ENCODE measurements at regions not wholly inside any gene's neighbourhood (a gene's known extent, or its start where the extent isn't known, plus 50 kb on each side); places are given as distances from the start of the nearest gene placed in this dataset.
"Not testable (repeated sequence)": the region's sequence is repeated elsewhere in the genome, so short reads cannot be mapped to it uniquely, and the experiment has no call there.

- DNase-seq (ENCODE audit: extremely low spot score, insufficient read length, low read depth) (no peak), FAIRE-seq (no peak)
These were observed 69.7 kb downstream of the RPS6KA4 start for GRCh38 chr11:64428693-64429092.

GRCh38 chr11:64429970-64430369, 71.0 kb downstream of the RPS6KA4 start:
- FAIRE-seq (no peak), DNase-seq (ENCODE audit: extremely low spot score, insufficient read length, low read depth) (no peak)

- no peak for FAIRE-seq
- no peak for DNase-seq (ENCODE audit: extremely low spot score, insufficient read length, low read depth)
These were observed 71.7 kb downstream of the RPS6KA4 start for GRCh38 chr11:64430645-64431044.

DNA sequence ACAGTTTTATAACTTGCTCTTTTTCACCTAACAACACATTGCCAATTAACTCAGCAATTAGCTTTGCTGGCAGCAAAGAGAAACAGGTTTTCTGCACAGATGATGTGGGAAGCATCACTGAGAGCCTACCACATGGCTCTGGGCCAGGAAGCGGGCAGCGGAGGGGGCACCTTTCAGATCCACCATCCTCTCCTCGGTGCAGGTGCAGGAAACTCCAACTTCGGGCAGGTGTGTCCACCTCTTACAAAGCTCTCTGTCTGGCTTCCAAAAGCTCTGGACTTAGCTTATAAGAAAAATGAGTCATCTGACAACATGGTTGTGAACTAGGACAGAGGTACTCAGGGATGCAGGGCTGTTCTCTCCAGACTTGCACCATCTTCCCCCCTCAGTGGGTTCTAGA, 77.0 kb downstream of the RPS6KA4 start:
- no peak for DNase-seq (ENCODE audit: extremely low spot score, insufficient read length, low read depth)
- FAIRE-seq: no peak

GRCh38 chr11:64437426-64437825, 78.5 kb downstream of the RPS6KA4 start:
- FAIRE-seq (no peak), DNase-seq (ENCODE audit: extremely low spot score, insufficient read length, low read depth) (no peak)

DNA sequence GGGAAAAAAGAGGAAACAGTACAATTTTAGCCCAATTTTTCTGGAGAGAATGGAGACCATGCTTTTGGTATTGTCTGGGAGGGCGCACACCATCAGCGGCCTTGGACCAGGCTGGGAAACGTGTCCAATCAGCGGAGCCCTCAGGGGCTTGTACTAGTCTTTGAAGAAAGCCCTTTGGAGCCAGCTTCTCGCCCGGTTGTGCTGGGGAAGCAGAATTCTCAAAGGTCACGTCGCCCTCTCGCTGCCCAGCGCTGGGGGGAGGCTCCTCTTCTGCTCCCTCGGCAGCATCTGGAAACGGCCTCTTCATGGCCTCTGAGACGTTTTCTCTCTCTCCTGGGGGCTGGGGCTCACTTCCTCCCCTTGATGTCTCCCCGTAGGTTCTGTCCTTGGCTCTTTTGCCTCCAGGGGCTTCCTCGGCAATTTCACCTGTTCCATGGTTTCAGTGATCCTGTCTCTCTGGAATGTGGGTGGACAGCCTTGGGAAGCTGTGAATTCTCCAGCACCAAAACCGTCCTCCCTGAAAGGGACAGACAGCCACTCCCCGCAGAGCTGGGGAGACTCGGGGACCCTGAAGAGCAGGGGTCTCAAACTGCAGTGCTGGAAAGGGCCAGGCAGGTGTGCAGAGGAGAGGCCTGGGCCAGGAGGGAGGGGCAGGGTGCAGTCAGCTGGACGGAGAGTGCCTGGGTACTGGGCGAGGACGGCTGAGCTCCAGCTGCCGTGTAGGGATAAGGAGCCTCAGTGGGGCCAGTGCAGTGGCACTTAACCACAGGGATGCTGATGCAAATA, 80.2 kb downstream of the RPS6KA4 start:
- no peak for DNase-seq (ENCODE audit: extremely low spot score, insufficient read length, low read depth)
- FAIRE-seq: no peak

DNA sequence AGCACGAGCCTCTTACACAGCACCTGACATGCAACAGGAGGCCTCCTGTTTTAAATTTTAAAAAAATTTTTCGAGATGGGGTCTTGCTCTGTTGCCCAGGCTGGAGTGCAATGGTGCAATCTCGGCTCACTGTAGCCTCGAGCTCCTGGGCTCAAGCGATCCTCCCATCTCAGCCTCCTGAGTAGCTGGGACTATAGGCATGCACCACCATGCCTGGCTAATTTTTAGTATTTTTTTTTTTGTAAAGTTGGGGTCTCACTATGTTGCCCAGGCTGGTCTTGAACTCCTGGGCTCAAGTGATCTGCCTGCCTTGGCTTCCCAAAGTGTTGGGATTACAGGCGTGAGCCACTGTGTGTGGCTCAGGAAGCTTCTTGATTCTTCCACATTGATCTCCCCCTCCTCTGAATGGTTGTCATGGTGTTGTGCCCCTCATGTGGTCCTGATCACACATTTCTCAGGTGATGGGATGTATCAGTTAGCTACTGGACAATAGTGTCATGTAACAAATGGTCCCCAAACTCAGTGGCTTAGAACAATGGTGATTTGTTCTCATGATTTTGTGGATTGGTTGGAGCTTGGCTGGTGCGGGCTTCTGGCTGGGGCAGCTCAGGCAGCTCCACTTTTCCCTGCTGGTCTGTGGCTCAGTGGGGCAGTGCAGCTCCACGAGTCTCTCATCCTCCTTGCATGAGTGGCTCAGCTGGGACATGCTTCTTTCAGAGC, 81.0 kb downstream of the RPS6KA4 start:
- not testable (repeated sequence) for FAIRE-seq

GRCh38 chr11:64441127-64441526, 82.2 kb downstream of the RPS6KA4 start:
- no peak for FAIRE-seq

More for the DNA sequence above, 81.0 kb downstream of the RPS6KA4 start:
- DNase-seq (ENCODE audit: extremely low spot score, insufficient read length, low read depth): not testable (repeated sequence)

GRCh38 chr11:64443001-64443400, 84.0 kb downstream of the RPS6KA4 start:
- DNase-seq (ENCODE audit: extremely low spot score, insufficient read length, low read depth) (no peak), FAIRE-seq (no peak)

More at GRCh38 chr11:64441127-64441526, 82.2 kb downstream of the RPS6KA4 start:
- no peak for DNase-seq (ENCODE audit: extremely low spot score, insufficient read length, low read depth)

- DNase-seq (ENCODE audit: extremely low spot score, insufficient read length, low read depth) (no peak), FAIRE-seq (no peak)
These were observed 86.0 kb downstream of the RPS6KA4 start for GRCh38 chr11:64444838-64445441.

- no peak for DNase-seq (ENCODE audit: extremely low spot score, insufficient read length, low read depth)
- FAIRE-seq: no peak
These were observed 86.7 kb downstream of the RPS6KA4 start for GRCh38 chr11:64445651-64446050.

- DNase-seq (ENCODE audit: extremely low spot score, insufficient read length, low read depth) (no peak), FAIRE-seq (peak; percentile 73)
These were observed 89.1 kb downstream of the RPS6KA4 start for GRCh38 chr11:64447831-64448598.

GRCh38 chr11:64448599-64449380, 89.8 kb downstream of the RPS6KA4 start:
- FAIRE-seq (peak; percentile 18), DNase-seq (ENCODE audit: extremely low spot score, insufficient read length, low read depth) (peak; percentile 62)

GRCh38 chr11:64449381-64450167, 90.6 kb downstream of the RPS6KA4 start:
- FAIRE-seq: peak; percentile 59

GRCh38 chr11:64450168-64450560, 91.2 kb downstream of the RPS6KA4 start:
- DNase-seq (ENCODE audit: extremely low spot score, insufficient read length, low read depth) (no peak), FAIRE-seq (no peak)

More at GRCh38 chr11:64449381-64450167, 90.6 kb downstream of the RPS6KA4 start:
- DNase-seq (ENCODE audit: extremely low spot score, insufficient read length, low read depth): peak; percentile 64

GRCh38 chr11:64451856-64452255, 92.9 kb downstream of the RPS6KA4 start:
- no peak for FAIRE-seq
- DNase-seq (ENCODE audit: extremely low spot score, insufficient read length, low read depth): no peak

DNA sequence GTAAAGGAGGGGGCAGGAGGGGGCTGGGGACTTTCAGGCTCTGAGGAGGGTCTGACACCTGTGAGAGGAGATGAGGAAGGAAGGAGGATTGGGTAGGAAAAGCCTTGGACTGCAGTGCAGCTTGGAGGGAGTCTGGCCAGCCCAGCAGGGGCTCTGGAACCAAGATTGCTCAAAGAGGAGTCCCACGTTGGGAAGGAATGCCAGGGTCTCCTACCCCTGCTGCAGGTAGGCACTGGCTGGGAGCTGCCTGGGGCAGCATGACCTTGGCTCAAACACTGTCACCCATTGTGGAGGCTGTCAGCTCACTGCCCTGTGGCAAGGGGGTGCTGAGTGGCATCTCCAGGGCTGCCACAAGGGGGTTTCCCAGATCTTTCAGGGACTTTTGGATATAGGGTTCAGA, 94.5 kb downstream of the RPS6KA4 start:
- DNase-seq (ENCODE audit: extremely low spot score, insufficient read length, low read depth): no peak
- no peak for FAIRE-seq

GRCh38 chr11:64455456-64456261, 96.7 kb downstream of the RPS6KA4 start:
- no peak for DNase-seq (ENCODE audit: extremely low spot score, insufficient read length, low read depth)

More at GRCh38 chr11:64455456-64456261, 96.7 kb downstream of the RPS6KA4 start:
- no peak for FAIRE-seq

Measured in GM18507 (cell line).